Chondrocyte (in vitro differentiated cells): ENCODE measurements at regions not wholly inside any gene's neighbourhood (a gene's known extent, or its start where the extent isn't known, plus 50 kb on each side); places are given as distances from the start of the nearest gene placed in this dataset.
A peak's percentile ranks its signal among the peaks of the same experiment; 100 is the strongest.

Source experiments
- DNase-seq: peaks from one replicate; pipeline ENCODE4 v3.0.0; 2021; ENCODE audit warnings: mixed read lengths, low spot score
- H3K27ac Mint-ChIP-seq: one replicate; pipeline ENCODE4 v1.8.0; 2021; ENCODE audit warnings: mild to moderate bottlenecking, moderate library complexity, mixed read lengths; ENCODE audit not compliant: unreplicated experiment
- H3K27me3 Mint-ChIP-seq: 2 replicates; pipeline ENCODE4 v1.8.0; 2021; ENCODE audit warnings: low read depth, mixed read lengths
- H3K36me3 Mint-ChIP-seq: 2 replicates; pipeline ENCODE4 v1.8.0; 2021; ENCODE audit warnings: low read depth, mixed read lengths
- H3K4me1 Mint-ChIP-seq: 2 replicates; pipeline ENCODE4 v1.8.0; 2021; ENCODE audit warnings: low read depth, mild to moderate bottlenecking, mixed read lengths
- H3K4me3 Mint-ChIP-seq: one replicate; pipeline ENCODE4 v1.8.0; 2021; ENCODE audit warnings: mild to moderate bottlenecking, moderate library complexity, mixed read lengths; ENCODE audit not compliant: unreplicated experiment
- H3K9me3 Mint-ChIP-seq: 2 replicates; pipeline ENCODE4 v1.8.0; 2021; ENCODE audit warnings: low read depth, mixed read lengths
- CTCF ChIP-seq: fragments of 200-600 bp; sonication (generic); IDR thresholded peaks from 2 replicates; pipeline ENCODE4 v1.5.0; 2021; ENCODE audit warnings: antibody characterized with exemption, mild to moderate bottlenecking, moderate library complexity

- H3K27ac Mint-ChIP-seq, result peak overlapping the region; percentile 90
- DNase-seq, result no peak
- peaks cover 20% of the 10 kb centered on the region for H3K4me1 Mint-ChIP-seq
- peaks cover 5% of the 10 kb centered on the region for H3K36me3 Mint-ChIP-seq
- H3K9me3 Mint-ChIP-seq, result peaks cover 5% of the 10 kb centered on the region
- no peak overlapping the region for H3K4me3 Mint-ChIP-seq
- H3K27me3 Mint-ChIP-seq, result peaks cover 2% of the 10 kb centered on the region
- TF ChIP-seq CTCF, result no peak
Measured at GRCh38 chr19:28929006-28929405, 283.9 kb downstream of the UQCRFS1 start.

GRCh38 chr19:28927456-28927855, 285.5 kb downstream of the UQCRFS1 start:
- Mint-ChIP-seq H3K4me3 (no peak overlapping the region), H3K9me3 (peaks cover 5% of the 10 kb centered on the region), H3K27me3 (peaks cover 8% of the 10 kb centered on the region), H3K27ac (peak overlapping the region; percentile 64), H3K36me3 (peaks cover 5% of the 10 kb centered on the region), H3K4me1 (peaks cover 17% of the 10 kb centered on the region)
- TF ChIP-seq CTCF, result no peak
- no peak for DNase-seq

- no peak for DNase-seq
- H3K9me3 Mint-ChIP-seq, result peaks cover 2% of the 10 kb centered on the region
- TF ChIP-seq CTCF, result no peak
- peaks cover 21% of the 10 kb centered on the region for H3K27me3 Mint-ChIP-seq
- no peaks in the 10 kb centered on the region for H3K36me3 Mint-ChIP-seq
- H3K4me3 Mint-ChIP-seq, result no peak overlapping the region
- peaks cover 13% of the 10 kb centered on the region for H3K4me1 Mint-ChIP-seq
- no peak overlapping the region for H3K27ac Mint-ChIP-seq
Measured at GRCh38 chr19:28920269-28921066, 292.5 kb downstream of the UQCRFS1 start.

GRCh38 chr19:28917621-28918020, 295.3 kb downstream of the UQCRFS1 start:
- DNase-seq, result no peak
- no peak for TF ChIP-seq CTCF
- H3K27me3 Mint-ChIP-seq, result peaks cover 18% of the 10 kb centered on the region
- H3K27ac Mint-ChIP-seq, result no peak overlapping the region
- H3K4me1 Mint-ChIP-seq, result peaks cover 13% of the 10 kb centered on the region
- no peaks in the 10 kb centered on the region for H3K9me3 Mint-ChIP-seq
- H3K4me3 Mint-ChIP-seq, result no peak overlapping the region
- no peaks in the 10 kb centered on the region for H3K36me3 Mint-ChIP-seq

GRCh38 chr19:28915737-28916460, 297.1 kb downstream of the UQCRFS1 start:
- Mint-ChIP-seq H3K9me3 (no peaks in the 10 kb centered on the region), H3K4me3 (no peak overlapping the region), H3K27ac (no peak overlapping the region), H3K4me1 (peaks cover 10% of the 10 kb centered on the region), H3K27me3 (peaks cover 7% of the 10 kb centered on the region), H3K36me3 (no peaks in the 10 kb centered on the region)
- no peak for TF ChIP-seq CTCF
- DNase-seq, result no peak
